Astrocyte of the cerebellum (primary cell): ENCODE measurements at regions not wholly inside any gene's neighbourhood (a gene's known extent, or its start where the extent isn't known, plus 50 kb on each side); places are given as distances from the start of the nearest gene placed in this dataset.

ENCODE experiments used
- DNase-seq: peaks from one replicate; pipeline ENCODE4 v3.0.0-alpha.2; 2011; ENCODE audit warnings: low read depth
- H3K4me3 ChIP-seq: 2 replicates; pipeline ENCODE4 v1.5.1; 2011; ENCODE audit warnings: mild to moderate bottlenecking, low read depth, low read length, moderate library complexity
- in situ Hi-C: cut with HindIII; loops from 2 replicates; pipeline ENCODE4 v1.10.0; 2017; ENCODE audit warnings: low sequenced_read_pairs
- TF ChIP-seq, protein P1 (sequence below): IDR thresholded peaks from 2 replicates; pipeline ENCODE4 v1.5.1; 2012; ENCODE audit warnings: low read length, low read depth, moderate library complexity, mild to moderate bottlenecking; ENCODE audit errors: missing control alignments

GRCh38 chr3:6512172-6512800 is 348.6 kb upstream of the GRM7 start:
- TF ChIP-seq, protein P1, sequence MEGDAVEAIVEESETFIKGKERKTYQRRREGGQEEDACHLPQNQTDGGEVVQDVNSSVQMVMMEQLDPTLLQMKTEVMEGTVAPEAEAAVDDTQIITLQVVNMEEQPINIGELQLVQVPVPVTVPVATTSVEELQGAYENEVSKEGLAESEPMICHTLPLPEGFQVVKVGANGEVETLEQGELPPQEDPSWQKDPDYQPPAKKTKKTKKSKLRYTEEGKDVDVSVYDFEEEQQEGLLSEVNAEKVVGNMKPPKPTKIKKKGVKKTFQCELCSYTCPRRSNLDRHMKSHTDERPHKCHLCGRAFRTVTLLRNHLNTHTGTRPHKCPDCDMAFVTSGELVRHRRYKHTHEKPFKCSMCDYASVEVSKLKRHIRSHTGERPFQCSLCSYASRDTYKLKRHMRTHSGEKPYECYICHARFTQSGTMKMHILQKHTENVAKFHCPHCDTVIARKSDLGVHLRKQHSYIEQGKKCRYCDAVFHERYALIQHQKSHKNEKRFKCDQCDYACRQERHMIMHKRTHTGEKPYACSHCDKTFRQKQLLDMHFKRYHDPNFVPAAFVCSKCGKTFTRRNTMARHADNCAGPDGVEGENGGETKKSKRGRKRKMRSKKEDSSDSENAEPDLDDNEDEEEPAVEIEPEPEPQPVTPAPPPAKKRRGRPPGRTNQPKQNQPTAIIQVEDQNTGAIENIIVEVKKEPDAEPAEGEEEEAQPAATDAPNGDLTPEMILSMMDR: no peak
- DNase-seq: no peak
- H3K4me3 ChIP-seq: no peak overlapping the region
- in situ Hi-C loops: loop anchor here (25.0 kb wide), 1 partner anchor 150 kb away; no protein-coding TSS in a partner anchor

- in situ Hi-C loops: loop anchor here (25.0 kb wide), 1 partner anchor 154 kb away; no protein-coding TSS in a partner anchor
- no peak for DNase-seq
- H3K4me3 ChIP-seq: no peak overlapping the region
- TF ChIP-seq, protein P1: no peak
Measured at GRCh38 chr3:6516143-6516542, 344.8 kb upstream of the GRM7 start.

DNA sequence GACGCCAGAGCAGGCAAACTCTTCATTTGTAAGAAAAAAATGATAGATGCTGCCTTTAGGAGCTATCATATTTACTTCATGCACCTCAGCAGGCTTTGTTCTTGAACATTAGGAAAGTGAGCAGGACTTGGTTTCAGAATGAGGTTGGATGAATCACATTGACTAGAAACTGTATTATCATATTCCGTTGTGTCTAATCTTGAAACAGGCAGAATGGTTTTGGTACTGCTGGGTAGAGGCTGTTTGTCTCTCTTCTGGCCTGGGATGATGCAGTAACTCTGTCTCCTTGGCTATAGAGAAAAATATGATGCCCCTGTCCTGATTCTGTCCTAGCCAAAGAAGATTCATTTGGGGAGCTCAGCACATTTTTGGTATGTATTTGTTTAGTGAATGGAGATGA is 344.2 kb upstream of the GRM7 start:
- no peak overlapping the region for H3K4me3 ChIP-seq
- DNase-seq: no peak
- in situ Hi-C loops: loop anchor here (25.0 kb wide), 1 partner anchor 154 kb away; no protein-coding TSS in a partner anchor
- TF ChIP-seq, protein P1: no peak

DNA sequence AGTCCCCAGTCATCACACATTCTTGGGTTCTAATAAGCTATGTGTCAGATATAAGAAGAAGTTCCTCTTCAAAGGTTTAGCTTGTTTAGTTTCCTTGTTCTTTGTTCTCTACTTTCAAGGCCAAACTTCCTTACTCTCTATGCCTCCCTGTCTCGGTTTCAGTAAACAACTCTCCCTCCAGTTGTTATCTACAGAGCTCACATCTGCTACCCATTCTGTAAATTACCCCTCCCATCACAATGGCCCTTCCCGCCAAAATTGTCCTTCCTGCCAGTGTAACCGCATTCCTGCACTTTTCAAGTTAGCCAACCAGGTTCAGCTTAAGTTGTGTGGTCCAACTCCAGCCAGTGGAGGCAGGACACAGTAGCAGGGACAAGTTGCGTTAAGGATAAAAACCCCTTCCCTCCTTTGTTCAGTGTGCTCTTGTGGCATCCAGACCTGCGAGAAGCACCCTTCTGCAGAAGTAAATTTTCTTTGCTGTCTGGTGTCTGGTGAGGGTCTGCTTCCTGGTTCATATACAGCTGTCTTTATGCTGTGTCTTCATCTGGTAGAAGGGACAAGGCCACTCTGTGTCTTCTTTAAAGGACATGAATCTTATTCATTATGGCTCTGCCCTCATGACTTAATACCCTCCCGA is 342.1 kb upstream of the GRM7 start:
- DNase-seq: no peak
- TF ChIP-seq, protein P1: no peak
- in situ Hi-C loops: loop anchor here (25.0 kb wide), 1 partner anchor 157 kb away; no protein-coding TSS in a partner anchor
- H3K4me3 ChIP-seq: no peak overlapping the region

DNA sequence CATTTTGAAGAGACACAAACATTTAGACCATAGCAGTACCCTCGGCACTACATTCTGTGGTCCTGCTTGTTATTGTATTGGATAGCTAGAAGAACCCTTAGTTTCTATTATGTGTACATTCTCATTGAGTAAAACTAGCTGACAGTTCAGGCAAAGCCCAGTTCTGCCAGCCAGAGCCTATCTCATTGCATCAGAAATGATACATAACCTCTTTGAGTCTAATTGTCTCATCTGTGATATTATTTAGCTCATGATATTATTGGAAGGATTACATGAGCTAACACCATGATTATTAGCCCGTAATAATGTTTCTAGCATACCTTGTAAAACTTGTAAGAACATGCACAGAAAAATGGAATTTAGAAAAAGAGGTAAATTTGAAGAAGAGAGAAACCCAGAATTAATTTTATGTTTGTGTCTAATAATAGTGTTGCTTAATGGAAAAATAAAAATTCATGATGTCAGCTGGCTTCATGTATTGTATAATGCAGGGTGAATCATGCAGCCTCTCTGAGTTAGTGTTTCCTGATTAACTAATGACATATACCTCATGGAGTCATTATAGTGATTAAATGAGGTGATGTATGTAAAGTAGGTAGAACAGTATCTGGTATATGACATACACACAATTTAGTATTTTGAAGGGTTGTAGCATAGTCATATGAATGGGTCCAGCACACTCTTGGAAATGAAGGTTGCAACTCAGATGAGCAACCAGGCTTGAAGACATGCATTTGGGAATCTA is 339.4 kb upstream of the GRM7 start:
- DNase-seq: no peak
- in situ Hi-C loops: loop anchor here (25.0 kb wide), 1 partner anchor 159 kb away; no protein-coding TSS in a partner anchor
- TF ChIP-seq, protein P1: no peak
- H3K4me3 ChIP-seq: no peak overlapping the region

DNA sequence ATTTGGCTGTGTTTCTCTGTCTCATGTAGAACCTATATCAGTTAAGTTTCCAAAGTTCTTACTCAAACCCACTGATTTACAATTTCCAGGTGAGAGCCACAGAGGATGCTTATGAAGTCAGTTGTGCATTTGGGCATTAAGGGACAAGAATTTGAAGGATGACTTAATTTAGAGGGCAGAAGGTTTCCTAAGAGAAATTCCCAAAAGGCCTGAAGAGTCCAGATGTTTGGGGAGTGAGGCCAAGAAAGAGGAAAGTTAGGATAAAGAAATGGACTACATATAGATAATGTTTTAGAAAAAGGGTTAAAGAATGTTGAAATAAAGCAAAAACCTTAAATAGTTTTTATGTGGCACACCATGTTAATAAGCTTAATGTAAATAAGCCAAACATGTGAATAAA is 338.7 kb upstream of the GRM7 start:
- TF ChIP-seq, protein P1: no peak
- in situ Hi-C loops: loop anchor here (25.0 kb wide), 1 partner anchor 160 kb away; no protein-coding TSS in a partner anchor
- no peak overlapping the region for H3K4me3 ChIP-seq
- no peak for DNase-seq
